ENCODE measurements at regions not wholly inside any gene's neighbourhood (a gene's known extent, or its start where the extent isn't known, plus 50 kb on each side); places are given as distances from the start of the nearest gene placed in this dataset.

GRCh38 chr13:72534951-72535640 lies 192.3 kb downstream of the MZT1 start:
- no peaks in the 10 kb centered on the region for H3K4me1 ChIP-seq
- H3K36me3 ChIP-seq (ENCODE audit: insufficient read depth in 1 of 2, low read depth in 1 of 2) = no peaks in the 10 kb centered on the region
- H3K4me3 ChIP-seq = no peak overlapping the region
- DNase-seq (no peak), ATAC-seq (no peak)
- peaks cover 0 to 3% (median 2%) of the 10 kb centered on the region in 3 donors for H3K27me3 ChIP-seq (ENCODE audit: insufficient read depth in 3 of 3, low read length in 2 of 3)
- TF ChIP-seq, protein P1, sequence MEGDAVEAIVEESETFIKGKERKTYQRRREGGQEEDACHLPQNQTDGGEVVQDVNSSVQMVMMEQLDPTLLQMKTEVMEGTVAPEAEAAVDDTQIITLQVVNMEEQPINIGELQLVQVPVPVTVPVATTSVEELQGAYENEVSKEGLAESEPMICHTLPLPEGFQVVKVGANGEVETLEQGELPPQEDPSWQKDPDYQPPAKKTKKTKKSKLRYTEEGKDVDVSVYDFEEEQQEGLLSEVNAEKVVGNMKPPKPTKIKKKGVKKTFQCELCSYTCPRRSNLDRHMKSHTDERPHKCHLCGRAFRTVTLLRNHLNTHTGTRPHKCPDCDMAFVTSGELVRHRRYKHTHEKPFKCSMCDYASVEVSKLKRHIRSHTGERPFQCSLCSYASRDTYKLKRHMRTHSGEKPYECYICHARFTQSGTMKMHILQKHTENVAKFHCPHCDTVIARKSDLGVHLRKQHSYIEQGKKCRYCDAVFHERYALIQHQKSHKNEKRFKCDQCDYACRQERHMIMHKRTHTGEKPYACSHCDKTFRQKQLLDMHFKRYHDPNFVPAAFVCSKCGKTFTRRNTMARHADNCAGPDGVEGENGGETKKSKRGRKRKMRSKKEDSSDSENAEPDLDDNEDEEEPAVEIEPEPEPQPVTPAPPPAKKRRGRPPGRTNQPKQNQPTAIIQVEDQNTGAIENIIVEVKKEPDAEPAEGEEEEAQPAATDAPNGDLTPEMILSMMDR (IDR thresholded peaks at IDR 0.05) = no peak
- 63 to 73% (median 69%) methylated on average over 2 of the region's 2 CpGs for whole genome bisulfite sequencing, 3 donors
- no peaks in the 10 kb centered on the region for H3K9me3 ChIP-seq
- no peak overlapping the region for H3K27ac ChIP-seq
- intact Hi-C loops (cut with DNase I) = no loop called here

DNA sequence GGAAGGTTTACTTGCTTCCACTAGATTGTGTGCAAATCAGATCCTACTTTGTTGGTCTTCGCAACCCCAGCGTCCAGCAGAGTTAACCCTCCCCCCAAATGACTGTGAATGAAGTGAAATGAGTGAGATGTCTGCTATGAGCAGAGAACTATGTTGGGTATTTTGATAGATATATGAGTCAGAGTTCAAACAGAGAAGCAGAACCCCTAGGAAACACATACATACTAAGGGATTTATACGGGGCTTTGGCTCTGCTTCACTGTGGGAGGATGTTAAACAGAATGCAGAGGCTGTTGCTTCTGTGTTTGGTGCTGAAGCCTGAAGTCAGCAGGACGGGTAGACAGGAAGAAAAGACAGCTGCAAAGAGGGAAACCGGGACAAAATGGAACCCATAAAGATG lies 197.0 kb downstream of the MZT1 start:
- intact Hi-C loops (cut with DNase I) = no loop called here
- Histone ChIP-seq H3K9me3 (no peaks in the 10 kb centered on the region), H3K27me3 (ENCODE audit: insufficient read depth in 3 of 3, low read length in 2 of 3) (peaks cover 0 to 2% (median 0%) of the 10 kb centered on the region in 3 donors), H3K4me3 (no peak overlapping the region), H3K27ac (no peak overlapping the region), H3K4me1 (no peaks in the 10 kb centered on the region), H3K36me3 (ENCODE audit: insufficient read depth in 1 of 2, low read depth in 1 of 2) (no peaks in the 10 kb centered on the region)
- WGBS, 3 donors = 52 to 62% (median 57%) methylated on average over 5 of the region's 5 CpGs
- DNase-seq = no peak
- no peak for ATAC-seq
- TF ChIP-seq, protein P1 (IDR thresholded peaks at IDR 0.05) = no peak

- H3K36me3 ChIP-seq (ENCODE audit: insufficient read depth in 1 of 2, low read depth in 1 of 2) = no peaks in the 10 kb centered on the region
- DNase-seq = no peak
- H3K9me3 ChIP-seq = no peaks in the 10 kb centered on the region
- H3K4me1 ChIP-seq = no peaks in the 10 kb centered on the region
- intact Hi-C loops (cut with DNase I) = no loop called here
- no peak for ATAC-seq
- no peak overlapping the region for H3K4me3 ChIP-seq
- no peak overlapping the region for H3K27ac ChIP-seq
- WGBS, 3 donors = 81 to 88% (median 86%) methylated on average over 2 of the region's 2 CpGs
- TF ChIP-seq, protein P1 (IDR thresholded peaks at IDR 0.05) = no peak
- peaks cover 0 to 2% (median 0%) of the 10 kb centered on the region in 3 donors for H3K27me3 ChIP-seq (ENCODE audit: insufficient read depth in 3 of 3, low read length in 2 of 3)
Measured at GRCh38 chr13:72527333-72527732, 200.1 kb downstream of the MZT1 start.

GRCh38 chr13:72523593-72523992 lies 203.8 kb downstream of the MZT1 start:
- Histone ChIP-seq H3K36me3 (ENCODE audit: insufficient read depth in 1 of 2, low read depth in 1 of 2) (no peaks in the 10 kb centered on the region), H3K4me3 (no peak overlapping the region), H3K4me1 (no peaks in the 10 kb centered on the region), H3K27ac (no peak overlapping the region), H3K9me3 (no peaks in the 10 kb centered on the region), H3K27me3 (ENCODE audit: insufficient read depth in 3 of 3, low read length in 2 of 3) (no peaks in the 10 kb centered on the region)
- ATAC-seq (no peak), DNase-seq (no peak)
- 82 to 94% (median 89%) methylated on average over 2 of the region's 2 CpGs for WGBS, 3 donors
- TF ChIP-seq, protein P1 (IDR thresholded peaks at IDR 0.05) = no peak
- intact Hi-C loops (cut with DNase I) = no loop called here

DNA sequence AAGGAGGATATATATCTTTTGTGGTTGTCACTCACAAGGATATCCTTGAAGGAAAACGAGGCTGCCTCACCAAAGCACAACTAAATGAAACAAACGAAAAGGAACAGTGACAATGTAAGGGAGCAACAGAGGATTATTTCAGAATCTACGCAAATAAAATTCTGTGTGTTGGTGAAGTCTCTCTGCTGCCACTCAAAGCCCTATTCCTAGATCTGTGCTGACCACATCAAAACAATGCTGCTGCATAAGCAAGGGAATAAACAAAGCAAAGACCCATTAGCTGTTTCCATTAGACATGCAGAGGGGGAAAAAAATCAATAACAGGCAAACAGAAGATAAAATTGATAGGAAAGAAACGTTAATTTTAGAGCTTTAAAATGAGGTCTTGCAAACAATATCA lies 204.4 kb downstream of the MZT1 start:
- Histone ChIP-seq H3K27me3 (ENCODE audit: insufficient read depth in 3 of 3, low read length in 2 of 3) (no peaks in the 10 kb centered on the region), H3K36me3 (ENCODE audit: insufficient read depth in 1 of 2, low read depth in 1 of 2) (no peaks in the 10 kb centered on the region), H3K27ac (no peak overlapping the region), H3K4me1 (no peaks in the 10 kb centered on the region), H3K4me3 (no peak overlapping the region), H3K9me3 (no peaks in the 10 kb centered on the region)
- intact Hi-C loops (cut with DNase I) = no loop called here
- WGBS, 3 donors = 61 to 64% (median 64%) methylated on average over 4 of the region's 4 CpGs
- TF ChIP-seq, protein P1 (IDR thresholded peaks at IDR 0.05) = no peak
- DNase-seq (no peak), ATAC-seq (no peak)

Measured in psoas muscle (tissue), 7 donors.